ENCODE measurements at regions not wholly inside any gene's neighbourhood (a gene's known extent, or its start where the extent isn't known, plus 50 kb on each side); places are given as distances from the start of the nearest gene placed in this dataset.

GRCh38 chr2:81195774-81196382, 891.3 kb upstream of the LRRTM1 start:
- Histone ChIP-seq H3K27ac (no peak overlapping the region), H3K36me3 (no peaks in the 10 kb centered on the region), H3K27me3 (no peaks in the 10 kb centered on the region), H3K9me3 (no peaks in the 10 kb centered on the region), H3K4me3 (no peak overlapping the region), H3K4me1 (ENCODE audit: insufficient read depth) (no peaks in the 10 kb centered on the region)
- no peak for TF ChIP-seq EP300 (IDR thresholded peaks at IDR 0.05)
- 91 to 93% (median 92%) methylated on average over 19 of the region's 19 CpGs for whole genome bisulfite sequencing, 3 donors
- intact Hi-C loops (cut with DNase I): no loop called here
- DNase-seq: no peak

GRCh38 chr2:81195017-81195773, 890.6 kb upstream of the LRRTM1 start:
- Histone ChIP-seq H3K4me3 (no peak overlapping the region), H3K9me3 (no peaks in the 10 kb centered on the region), H3K27me3 (no peaks in the 10 kb centered on the region), H3K36me3 (no peaks in the 10 kb centered on the region), H3K27ac (no peak overlapping the region), H3K4me1 (ENCODE audit: insufficient read depth) (no peaks in the 10 kb centered on the region)
- intact Hi-C loops (cut with DNase I): no loop called here
- TF ChIP-seq POLR2A (IDR thresholded peaks at IDR 0.05) (no peak), EP300 (IDR thresholded peaks at IDR 0.05) (no peak), CTCF (IDR thresholded peaks at IDR 0.05) (no peak)
- WGBS, 3 donors: 88 to 95% (median 93%) methylated on average over 32 to 41 of the region's 41 CpGs
- DNase-seq: no peak

GRCh38 chr2:81194581-81194980, 890.0 kb upstream of the LRRTM1 start:
- DNase-seq: no peak
- no peaks in the 10 kb centered on the region for H3K9me3 ChIP-seq
- H3K4me3 ChIP-seq: no peak overlapping the region
- H3K36me3 ChIP-seq: no peaks in the 10 kb centered on the region
- no peak for TF ChIP-seq EP300 (IDR thresholded peaks at IDR 0.05)
- no peak for TF ChIP-seq POLR2A (IDR thresholded peaks at IDR 0.05)
- TF ChIP-seq CTCF (IDR thresholded peaks at IDR 0.05): no peak
- 95 to 97% (median 96%) methylated on average over 23 of the region's 23 CpGs for WGBS, 3 donors
- no peaks in the 10 kb centered on the region for H3K27me3 ChIP-seq
- intact Hi-C loops (cut with DNase I): no loop called here
- H3K4me1 ChIP-seq (ENCODE audit: insufficient read depth): no peaks in the 10 kb centered on the region
- H3K27ac ChIP-seq: no peak overlapping the region

GRCh38 chr2:81194176-81194575, 889.6 kb upstream of the LRRTM1 start:
- Histone ChIP-seq H3K4me3 (no peak overlapping the region), H3K9me3 (no peaks in the 10 kb centered on the region), H3K36me3 (no peaks in the 10 kb centered on the region), H3K4me1 (ENCODE audit: insufficient read depth) (no peaks in the 10 kb centered on the region), H3K27me3 (no peaks in the 10 kb centered on the region), H3K27ac (no peak overlapping the region)
- DNase-seq: no peak
- no peak for TF ChIP-seq POLR2A (IDR thresholded peaks at IDR 0.05)
- no peak for TF ChIP-seq EP300 (IDR thresholded peaks at IDR 0.05)
- TF ChIP-seq CTCF (IDR thresholded peaks at IDR 0.05): no peak
- intact Hi-C loops (cut with DNase I): no loop called here
- 93 to 95% (median 94%) methylated on average over 30 of the region's 30 CpGs for WGBS, 3 donors

- no peaks in the 10 kb centered on the region for H3K36me3 ChIP-seq
- H3K4me3 ChIP-seq: no peak overlapping the region
- H3K4me1 ChIP-seq (ENCODE audit: insufficient read depth): no peaks in the 10 kb centered on the region
- H3K9me3 ChIP-seq: no peaks in the 10 kb centered on the region
- intact Hi-C loops (cut with DNase I): no loop called here
- TF ChIP-seq CTCF (IDR thresholded peaks at IDR 0.05) (no peak), POLR2A (IDR thresholded peaks at IDR 0.05) (no peak), EP300 (IDR thresholded peaks at IDR 0.05) (no peak)
- DNase-seq: no peak
- no peaks in the 10 kb centered on the region for H3K27me3 ChIP-seq
- no peak overlapping the region for H3K27ac ChIP-seq
Measured at GRCh38 chr2:81181845-81182244, 877.3 kb upstream of the LRRTM1 start.

All from ovary (tissue), 7 donors.